ENCODE measurements at regions not wholly inside any gene's neighbourhood (a gene's known extent, or its start where the extent isn't known, plus 50 kb on each side); places are given as distances from the start of the nearest gene placed in this dataset.

DNA sequence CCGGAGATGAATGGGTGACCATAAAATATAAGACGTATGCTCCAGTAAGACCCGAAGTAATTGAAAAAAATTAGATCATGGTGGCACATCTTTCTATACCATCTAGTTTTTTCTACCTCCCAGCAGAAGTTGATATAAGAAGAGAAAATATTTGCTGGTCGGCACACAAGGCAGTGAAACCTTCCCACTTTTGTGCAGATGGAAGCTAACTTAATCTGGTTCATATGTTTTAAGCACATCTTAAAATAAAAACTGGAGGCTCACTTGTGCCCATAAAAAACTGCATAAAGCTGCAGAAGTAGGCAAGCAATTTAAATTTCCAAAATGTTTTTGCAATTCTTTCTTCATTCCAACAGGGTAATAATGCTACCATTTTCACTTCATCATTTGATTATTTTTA is 449.2 kb downstream of the CNTN3 start:
- WGBS (ENCODE audit: insufficient coverage): no CpG with 5 or more reads among the region's 4 CpGs
- Histone ChIP-seq H3K4me3 (ENCODE audit: control insufficient read depth in 1 of 7, extremely low read depth in 1 of 7, insufficient read depth in 4 of 7, low read depth in 2 of 7, low read length in 6 of 7) (no peak overlapping the region), H3K27ac (ENCODE audit: insufficient read depth in 1 of 2, low read depth in 1 of 2, low read length in 2 of 2, poor library complexity in 1 of 2, severe bottlenecking in 2 of 2) (no peak overlapping the region), H3K27me3 (replicated peaks in 2 of 5; ENCODE audit: control insufficient read depth in 4 of 5, insufficient read depth in 5 of 5, low read length in 4 of 5) (no peaks in the 10 kb centered on the region), H3K9me3 (ENCODE audit: control extremely low read depth in 1 of 5, control insufficient read depth in 4 of 5, insufficient read depth in 2 of 5, low read depth in 1 of 5, low read length in 4 of 5) (no peaks in the 10 kb centered on the region), H3K4me1 (ENCODE audit: control extremely low read depth in 1 of 4, control insufficient read depth in 4 of 4, insufficient read depth in 4 of 4, low read length in 3 of 4) (no peaks in the 10 kb centered on the region), H3K36me3 (ENCODE audit: control insufficient read depth in 4 of 4, insufficient read depth in 4 of 4, low read length in 3 of 4) (no peaks in the 10 kb centered on the region)
- CTCF ChIA-PET: no interaction called here
- no peak for DNase-seq
- POLR2A ChIA-PET: no interaction called here

DNA sequence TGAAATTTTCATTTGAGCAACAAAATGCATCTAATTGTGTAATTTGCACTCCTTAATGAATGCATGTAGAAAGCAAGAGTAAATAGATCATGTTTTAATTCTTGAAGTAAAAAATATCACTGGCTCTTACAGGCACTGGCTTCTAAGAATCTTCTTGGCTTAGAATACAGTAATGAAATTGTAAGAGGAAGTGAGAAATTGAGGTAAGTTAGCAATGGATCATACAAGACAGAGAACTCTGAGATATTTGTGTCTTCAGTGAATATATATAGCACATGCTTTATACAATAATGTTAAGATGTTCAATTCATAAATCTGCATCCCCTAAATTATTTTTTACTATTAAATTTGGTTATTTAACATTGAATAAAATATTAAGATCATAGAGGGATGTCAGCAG is 465.0 kb downstream of the CNTN3 start:
- no peaks in the 10 kb centered on the region for H3K36me3 ChIP-seq (ENCODE audit: control insufficient read depth in 4 of 4, insufficient read depth in 4 of 4, low read length in 3 of 4)
- H3K4me1 ChIP-seq (ENCODE audit: control extremely low read depth in 1 of 4, control insufficient read depth in 4 of 4, insufficient read depth in 4 of 4, low read length in 3 of 4): no peaks in the 10 kb centered on the region
- ChIA-PET POLR2A (no interaction called here), CTCF (no interaction called here)
- H3K27me3 ChIP-seq (replicated peaks in 2 of 5; ENCODE audit: control insufficient read depth in 4 of 5, insufficient read depth in 5 of 5, low read length in 4 of 5): no peaks in the 10 kb centered on the region
- no peaks in the 10 kb centered on the region for H3K9me3 ChIP-seq (ENCODE audit: control extremely low read depth in 1 of 5, control insufficient read depth in 4 of 5, insufficient read depth in 2 of 5, low read depth in 1 of 5, low read length in 4 of 5)
- H3K27ac ChIP-seq (ENCODE audit: insufficient read depth in 1 of 2, low read depth in 1 of 2, low read length in 2 of 2, poor library complexity in 1 of 2, severe bottlenecking in 2 of 2): no peak overlapping the region
- no peak overlapping the region for H3K4me3 ChIP-seq (ENCODE audit: control insufficient read depth in 1 of 7, extremely low read depth in 1 of 7, insufficient read depth in 4 of 7, low read depth in 2 of 7, low read length in 6 of 7)
- DNase-seq: no peak

DNA sequence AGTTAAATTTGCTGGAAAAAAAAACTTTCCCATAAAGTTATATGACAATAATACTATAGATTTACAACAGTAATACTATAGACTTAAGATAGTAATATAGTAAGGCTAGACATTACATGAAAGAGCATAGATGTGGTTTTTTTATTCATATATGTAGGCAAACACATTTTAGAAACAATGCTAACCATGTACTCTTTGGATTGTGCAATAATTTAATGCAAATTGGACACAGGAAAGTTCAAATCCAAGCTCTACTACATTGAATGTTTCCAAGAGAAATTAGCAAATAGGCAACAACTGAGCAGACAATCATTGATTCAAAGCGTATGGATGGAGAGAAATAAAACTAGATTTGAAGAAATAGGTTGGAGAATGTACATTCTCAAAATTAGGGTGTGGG is 469.2 kb downstream of the CNTN3 start:
- ChIA-PET POLR2A (no interaction called here), CTCF (no interaction called here)
- Histone ChIP-seq H3K27ac (ENCODE audit: insufficient read depth in 1 of 2, low read depth in 1 of 2, low read length in 2 of 2, poor library complexity in 1 of 2, severe bottlenecking in 2 of 2) (no peak overlapping the region), H3K4me1 (ENCODE audit: control extremely low read depth in 1 of 4, control insufficient read depth in 4 of 4, insufficient read depth in 4 of 4, low read length in 3 of 4) (no peaks in the 10 kb centered on the region), H3K4me3 (ENCODE audit: control insufficient read depth in 1 of 7, extremely low read depth in 1 of 7, insufficient read depth in 4 of 7, low read depth in 2 of 7, low read length in 6 of 7) (no peak overlapping the region), H3K9me3 (ENCODE audit: control extremely low read depth in 1 of 5, control insufficient read depth in 4 of 5, insufficient read depth in 2 of 5, low read depth in 1 of 5, low read length in 4 of 5) (no peaks in the 10 kb centered on the region), H3K36me3 (ENCODE audit: control insufficient read depth in 4 of 4, insufficient read depth in 4 of 4, low read length in 3 of 4) (no peaks in the 10 kb centered on the region), H3K27me3 (replicated peaks in 2 of 5; ENCODE audit: control insufficient read depth in 4 of 5, insufficient read depth in 5 of 5, low read length in 4 of 5) (no peaks in the 10 kb centered on the region)
- no peak for DNase-seq
- WGBS (ENCODE audit: insufficient coverage): no CpG with 5 or more reads among the region's 1 CpG

DNA sequence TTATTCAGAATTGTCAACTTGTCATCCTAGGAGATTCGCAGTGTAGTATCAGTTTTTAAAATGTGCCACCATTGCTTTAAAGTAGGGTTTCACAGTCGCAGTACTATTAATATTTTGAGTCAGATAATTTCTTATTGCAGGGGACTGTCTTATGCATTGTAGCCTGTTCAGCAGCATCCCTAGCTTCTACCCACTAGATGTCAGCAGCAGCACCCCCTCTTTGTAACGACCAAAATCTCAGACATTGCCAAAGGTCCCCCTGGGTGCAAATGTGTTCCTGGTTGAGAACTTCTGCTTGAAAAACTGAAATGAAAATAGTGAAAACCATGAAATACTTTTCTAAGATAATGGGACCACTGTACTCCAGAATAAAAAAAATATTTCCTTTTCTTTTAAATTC is 474.8 kb downstream of the CNTN3 start:
- POLR2A ChIA-PET: no interaction called here
- no peaks in the 10 kb centered on the region for H3K36me3 ChIP-seq (ENCODE audit: control insufficient read depth in 4 of 4, insufficient read depth in 4 of 4, low read length in 3 of 4)
- DNase-seq: no peak
- no peaks in the 10 kb centered on the region for H3K9me3 ChIP-seq (ENCODE audit: control extremely low read depth in 1 of 5, control insufficient read depth in 4 of 5, insufficient read depth in 2 of 5, low read depth in 1 of 5, low read length in 4 of 5)
- no peaks in the 10 kb centered on the region for H3K27me3 ChIP-seq (replicated peaks in 2 of 5; ENCODE audit: control insufficient read depth in 4 of 5, insufficient read depth in 5 of 5, low read length in 4 of 5)
- no peak overlapping the region for H3K4me3 ChIP-seq (ENCODE audit: control insufficient read depth in 1 of 7, extremely low read depth in 1 of 7, insufficient read depth in 4 of 7, low read depth in 2 of 7, low read length in 6 of 7)
- H3K4me1 ChIP-seq (ENCODE audit: control extremely low read depth in 1 of 4, control insufficient read depth in 4 of 4, insufficient read depth in 4 of 4, low read length in 3 of 4): no peaks in the 10 kb centered on the region
- CTCF ChIA-PET: no interaction called here
- WGBS (ENCODE audit: insufficient coverage): 47% methylated on average over 2 of the region's 3 CpGs
- H3K27ac ChIP-seq (ENCODE audit: insufficient read depth in 1 of 2, low read depth in 1 of 2, low read length in 2 of 2, poor library complexity in 1 of 2, severe bottlenecking in 2 of 2): no peak overlapping the region

DNA sequence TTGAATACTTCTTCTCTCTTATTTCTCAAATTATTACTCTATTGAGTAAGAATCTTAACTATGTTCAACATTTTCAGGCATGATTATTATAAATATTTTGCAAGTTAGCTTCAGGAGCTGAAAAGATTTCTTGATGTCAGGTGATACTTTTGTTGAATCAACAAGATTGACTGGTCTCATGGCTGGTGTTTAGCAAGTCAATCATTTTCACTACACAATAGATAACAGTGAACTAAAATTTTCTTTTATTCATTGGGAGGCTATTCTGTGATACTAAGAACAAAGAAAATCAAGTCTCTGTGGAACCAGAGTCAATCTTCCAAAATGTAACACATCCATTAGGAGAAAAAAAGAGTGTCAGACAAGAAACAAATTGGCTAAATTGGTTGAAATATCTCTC is 476.7 kb downstream of the CNTN3 start:
- no peaks in the 10 kb centered on the region for H3K9me3 ChIP-seq (ENCODE audit: control extremely low read depth in 1 of 5, control insufficient read depth in 4 of 5, insufficient read depth in 2 of 5, low read depth in 1 of 5, low read length in 4 of 5)
- no peak for DNase-seq
- H3K27ac ChIP-seq (ENCODE audit: insufficient read depth in 1 of 2, low read depth in 1 of 2, low read length in 2 of 2, poor library complexity in 1 of 2, severe bottlenecking in 2 of 2): no peak overlapping the region
- no peak overlapping the region for H3K4me3 ChIP-seq (ENCODE audit: control insufficient read depth in 1 of 7, extremely low read depth in 1 of 7, insufficient read depth in 4 of 7, low read depth in 2 of 7, low read length in 6 of 7)
- no peaks in the 10 kb centered on the region for H3K4me1 ChIP-seq (ENCODE audit: control extremely low read depth in 1 of 4, control insufficient read depth in 4 of 4, insufficient read depth in 4 of 4, low read length in 3 of 4)
- H3K36me3 ChIP-seq (ENCODE audit: control insufficient read depth in 4 of 4, insufficient read depth in 4 of 4, low read length in 3 of 4): no peaks in the 10 kb centered on the region
- POLR2A ChIA-PET: no interaction called here
- CTCF ChIA-PET: no interaction called here
- H3K27me3 ChIP-seq (replicated peaks in 2 of 5; ENCODE audit: control insufficient read depth in 4 of 5, insufficient read depth in 5 of 5, low read length in 4 of 5): no peaks in the 10 kb centered on the region

DNA sequence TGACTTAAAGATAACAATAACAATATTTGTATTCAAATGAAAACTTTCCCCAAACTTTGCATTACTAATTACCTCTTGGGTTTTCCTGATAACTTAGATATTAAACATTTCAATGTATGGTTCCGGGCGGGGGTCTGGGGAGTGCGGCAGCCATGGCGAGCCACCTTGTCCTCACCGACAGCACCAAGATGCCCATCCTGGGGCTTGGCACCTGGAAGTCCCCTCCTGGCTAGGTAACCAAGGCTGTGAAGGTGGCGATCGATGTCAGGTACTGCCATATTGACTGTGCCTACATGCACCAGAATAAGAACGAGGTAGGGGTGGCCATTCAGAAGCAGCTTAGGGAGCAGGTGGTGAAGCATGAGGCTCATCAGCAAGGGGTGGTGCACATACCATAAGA is 478.7 kb downstream of the CNTN3 start:
- no peak overlapping the region for H3K4me3 ChIP-seq (ENCODE audit: control insufficient read depth in 1 of 7, extremely low read depth in 1 of 7, insufficient read depth in 4 of 7, low read depth in 2 of 7, low read length in 6 of 7)
- CTCF ChIA-PET: interaction anchor here (1.3 kb wide), 1 partner anchor 33 kb away, joined by 3 read pairs; no protein-coding TSS in a partner anchor
- H3K27ac ChIP-seq (ENCODE audit: insufficient read depth in 1 of 2, low read depth in 1 of 2, low read length in 2 of 2, poor library complexity in 1 of 2, severe bottlenecking in 2 of 2): no peak overlapping the region
- no peak for DNase-seq
- no peaks in the 10 kb centered on the region for H3K36me3 ChIP-seq (ENCODE audit: control insufficient read depth in 4 of 4, insufficient read depth in 4 of 4, low read length in 3 of 4)
- POLR2A ChIA-PET: no interaction called here
- no peaks in the 10 kb centered on the region for H3K9me3 ChIP-seq (ENCODE audit: control extremely low read depth in 1 of 5, control insufficient read depth in 4 of 5, insufficient read depth in 2 of 5, low read depth in 1 of 5, low read length in 4 of 5)
- no peaks in the 10 kb centered on the region for H3K27me3 ChIP-seq (replicated peaks in 2 of 5; ENCODE audit: control insufficient read depth in 4 of 5, insufficient read depth in 5 of 5, low read length in 4 of 5)
- WGBS (ENCODE audit: insufficient coverage): 100% methylated on average over 8 of the region's 8 CpGs
- H3K4me1 ChIP-seq (ENCODE audit: control extremely low read depth in 1 of 4, control insufficient read depth in 4 of 4, insufficient read depth in 4 of 4, low read length in 3 of 4): no peaks in the 10 kb centered on the region

DNA sequence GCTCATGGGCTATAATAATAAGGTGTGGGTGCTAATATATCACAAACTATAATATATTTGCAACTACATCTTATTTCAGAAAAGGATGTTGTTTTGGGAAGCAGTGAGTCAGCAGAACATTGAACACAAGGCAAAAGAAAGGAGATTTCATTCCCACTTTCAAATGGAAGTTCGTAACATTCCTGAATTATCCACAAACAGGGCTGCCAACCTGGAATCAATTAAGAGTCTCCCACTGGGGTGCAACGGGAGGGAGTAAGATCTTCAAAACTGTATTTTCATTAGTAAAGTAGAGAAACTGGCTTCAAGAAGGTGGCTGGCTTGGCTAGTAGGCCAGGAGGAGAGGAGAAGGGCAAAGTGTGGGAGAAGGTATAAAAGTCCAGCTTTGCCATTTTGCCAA is 479.6 kb downstream of the CNTN3 start:
- H3K36me3 ChIP-seq (ENCODE audit: control insufficient read depth in 4 of 4, insufficient read depth in 4 of 4, low read length in 3 of 4): no peaks in the 10 kb centered on the region
- no peaks in the 10 kb centered on the region for H3K9me3 ChIP-seq (ENCODE audit: control extremely low read depth in 1 of 5, control insufficient read depth in 4 of 5, insufficient read depth in 2 of 5, low read depth in 1 of 5, low read length in 4 of 5)
- no peak overlapping the region for H3K27ac ChIP-seq (ENCODE audit: insufficient read depth in 1 of 2, low read depth in 1 of 2, low read length in 2 of 2, poor library complexity in 1 of 2, severe bottlenecking in 2 of 2)
- POLR2A ChIA-PET: no interaction called here
- H3K27me3 ChIP-seq (replicated peaks in 2 of 5; ENCODE audit: control insufficient read depth in 4 of 5, insufficient read depth in 5 of 5, low read length in 4 of 5): no peaks in the 10 kb centered on the region
- CTCF ChIA-PET: no interaction called here
- DNase-seq: no peak
- H3K4me1 ChIP-seq (ENCODE audit: control extremely low read depth in 1 of 4, control insufficient read depth in 4 of 4, insufficient read depth in 4 of 4, low read length in 3 of 4): no peaks in the 10 kb centered on the region
- H3K4me3 ChIP-seq (ENCODE audit: control insufficient read depth in 1 of 7, extremely low read depth in 1 of 7, insufficient read depth in 4 of 7, low read depth in 2 of 7, low read length in 6 of 7): no peak overlapping the region
- WGBS (ENCODE audit: insufficient coverage): no CpG with 5 or more reads among the region's 2 CpGs

All from common myeloid progenitor, CD34-positive (primary cell).